GM10248 (cell line): ENCODE measurements at regions not wholly inside any gene's neighbourhood (a gene's known extent, or its start where the extent isn't known, plus 50 kb on each side); places are given as distances from the start of the nearest gene placed in this dataset.

Experiments
- CTCF ChIA-PET: fragments of 300-600 bp; sonication (Branson Sonifier 250); formaldehyde crosslinking; extraction: SDS; loops from one replicate; lab custom pipeline; 2021; ENCODE audit warnings: antibody characterized with exemption; lab: Yijun Ruan, JAX
- POLR2A ChIA-PET: fragments of 350-650 bp; sonication (Branson Sonifier 250); formaldehyde crosslinking; extraction: SDS; loops from one replicate; lab custom pipeline; 2020; ENCODE audit warnings: antibody characterized with exemption; lab: Yijun Ruan, JAX
- DNase-seq: peaks from one replicate; pipeline ENCODE4 v3.0.0; 2012; ENCODE audit errors: extremely low spot score
- TF ChIP-seq, protein P1 (sequence below): IDR thresholded peaks from 2 replicates; pipeline ENCODE4 v1.5.1; 2012; ENCODE audit warnings: mild to moderate bottlenecking, low read depth; ENCODE audit errors: extremely low read depth, missing control alignments, control extremely low read depth

DNA sequence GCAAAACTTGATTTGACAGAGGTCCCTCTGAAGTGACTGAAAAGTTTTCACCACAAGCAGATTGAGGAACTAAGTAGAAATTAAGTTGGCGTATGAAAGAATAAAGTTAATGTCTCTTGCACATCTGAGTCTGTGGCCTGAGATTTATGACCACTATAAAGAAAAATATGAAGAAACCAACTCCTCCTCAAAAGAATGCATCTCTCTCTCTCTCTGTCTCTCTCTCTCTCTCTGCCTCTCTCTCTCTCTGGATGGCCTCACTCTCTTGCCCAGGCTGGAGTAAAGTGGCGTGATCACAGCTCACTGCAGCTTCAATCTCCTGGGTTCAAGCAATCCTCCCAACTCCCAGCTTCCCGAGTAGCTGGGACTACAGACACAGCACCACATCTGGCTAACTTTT lies 55.2 kb downstream of the RPL22L1 start:
- ChIA-PET CTCF (interaction anchor here (2.2 to 7.6 kb wide), 3 partner anchors 13 to 401 kb away, joined by 6 to 224 read pairs (median 49); partner anchors contain the start of gene CLDN11), POLR2A (no interaction called here)
- TF ChIP-seq, protein P1, sequence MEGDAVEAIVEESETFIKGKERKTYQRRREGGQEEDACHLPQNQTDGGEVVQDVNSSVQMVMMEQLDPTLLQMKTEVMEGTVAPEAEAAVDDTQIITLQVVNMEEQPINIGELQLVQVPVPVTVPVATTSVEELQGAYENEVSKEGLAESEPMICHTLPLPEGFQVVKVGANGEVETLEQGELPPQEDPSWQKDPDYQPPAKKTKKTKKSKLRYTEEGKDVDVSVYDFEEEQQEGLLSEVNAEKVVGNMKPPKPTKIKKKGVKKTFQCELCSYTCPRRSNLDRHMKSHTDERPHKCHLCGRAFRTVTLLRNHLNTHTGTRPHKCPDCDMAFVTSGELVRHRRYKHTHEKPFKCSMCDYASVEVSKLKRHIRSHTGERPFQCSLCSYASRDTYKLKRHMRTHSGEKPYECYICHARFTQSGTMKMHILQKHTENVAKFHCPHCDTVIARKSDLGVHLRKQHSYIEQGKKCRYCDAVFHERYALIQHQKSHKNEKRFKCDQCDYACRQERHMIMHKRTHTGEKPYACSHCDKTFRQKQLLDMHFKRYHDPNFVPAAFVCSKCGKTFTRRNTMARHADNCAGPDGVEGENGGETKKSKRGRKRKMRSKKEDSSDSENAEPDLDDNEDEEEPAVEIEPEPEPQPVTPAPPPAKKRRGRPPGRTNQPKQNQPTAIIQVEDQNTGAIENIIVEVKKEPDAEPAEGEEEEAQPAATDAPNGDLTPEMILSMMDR = no peak
- DNase-seq = no peak

DNA sequence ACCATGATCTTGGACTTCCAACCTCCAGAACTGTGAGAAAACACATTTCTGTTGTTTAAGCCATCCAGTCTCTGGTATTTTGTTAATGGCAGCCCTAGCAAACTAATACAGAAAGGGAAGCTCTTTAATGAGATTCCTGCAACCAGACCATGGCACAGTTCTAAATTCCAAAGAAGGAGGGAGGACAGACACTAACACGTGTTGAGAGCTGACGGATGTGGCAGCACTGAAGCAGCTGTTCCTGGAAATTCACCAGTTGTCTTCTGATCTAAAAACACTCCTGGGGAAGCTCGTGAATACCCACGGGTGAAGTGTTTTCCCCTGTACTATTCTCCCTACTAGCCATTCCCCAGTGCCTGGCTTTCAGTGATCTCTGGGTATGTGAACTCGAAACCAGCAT lies 56.7 kb downstream of the RPL22L1 start:
- DNase-seq = no peak
- POLR2A ChIA-PET = no interaction called here
- TF ChIP-seq, protein P1 = no peak
- CTCF ChIA-PET = interaction anchor here (1.0 to 7.6 kb wide), 12 partner anchors 11 to 951 kb away, joined by 3 to 224 read pairs (median 6); partner anchors contain the start of gene CLDN11

DNA sequence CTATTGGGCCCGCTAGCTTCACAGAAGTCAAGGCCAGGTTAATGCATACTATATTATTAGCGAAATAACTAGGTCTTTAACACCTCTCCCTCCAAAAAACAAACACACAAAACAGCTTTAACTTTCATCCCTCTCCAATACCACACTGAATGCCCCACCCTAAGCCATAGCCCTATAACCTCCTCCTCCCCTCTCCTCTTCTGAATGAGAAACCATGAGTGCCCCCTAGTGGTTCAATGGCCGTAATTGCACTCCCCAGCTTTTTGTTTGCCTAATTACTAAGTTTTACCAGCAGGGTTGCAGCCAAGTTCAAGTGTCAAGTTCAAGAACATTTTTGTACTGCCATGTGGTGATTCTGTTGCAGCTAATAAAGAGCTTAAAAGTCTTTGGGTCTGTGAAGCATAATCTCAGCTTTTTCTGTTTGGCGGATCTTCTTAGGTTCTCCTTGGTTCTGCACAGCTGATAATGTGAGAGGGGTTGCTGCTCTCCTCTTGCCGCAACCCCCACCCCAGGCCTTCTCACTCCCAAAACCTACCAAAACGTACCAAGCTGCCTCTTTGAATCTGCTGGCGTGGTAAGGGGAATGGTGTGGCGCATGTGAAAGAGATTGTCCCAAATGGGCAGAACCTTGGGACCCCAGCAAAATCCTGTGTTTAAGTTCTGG lies 57.9 kb downstream of the RPL22L1 start:
- TF ChIP-seq, protein P1 = peak; percentile 93
- peak; percentile 77 for DNase-seq
- ChIA-PET CTCF (interaction anchor here (0.6 to 7.6 kb wide), 60 partner anchors 10 to 1893 kb away, joined by 3 to 224 read pairs (median 4); partner anchors contain the start of gene CLDN11), POLR2A (no interaction called here)

DNA sequence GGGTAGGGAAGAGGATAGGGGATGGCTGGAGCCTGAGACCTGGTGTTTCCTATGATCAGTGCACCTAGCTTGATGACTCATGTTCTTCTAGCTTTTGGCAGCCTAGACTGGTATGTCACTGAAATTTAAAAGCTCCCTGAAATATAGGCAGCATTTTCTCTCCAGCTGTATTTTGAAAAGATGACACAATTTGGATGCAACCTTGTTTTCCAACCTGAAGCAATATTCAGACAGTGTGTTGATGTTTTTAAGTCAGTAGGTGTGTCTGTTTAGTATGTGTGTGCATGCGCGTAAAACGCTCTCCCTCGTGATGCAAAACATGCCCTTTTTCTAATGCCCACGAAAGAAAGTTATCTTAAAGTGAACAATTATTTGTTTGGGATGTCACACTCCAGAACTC lies 58.5 kb downstream of the RPL22L1 start:
- CTCF ChIA-PET = interaction anchor here (0.6 to 7.6 kb wide), 54 partner anchors 10 to 1892 kb away, joined by 3 to 224 read pairs (median 4); partner anchors contain the start of gene CLDN11
- DNase-seq = no peak
- POLR2A ChIA-PET = no interaction called here
- TF ChIP-seq, protein P1 = no peak

DNA sequence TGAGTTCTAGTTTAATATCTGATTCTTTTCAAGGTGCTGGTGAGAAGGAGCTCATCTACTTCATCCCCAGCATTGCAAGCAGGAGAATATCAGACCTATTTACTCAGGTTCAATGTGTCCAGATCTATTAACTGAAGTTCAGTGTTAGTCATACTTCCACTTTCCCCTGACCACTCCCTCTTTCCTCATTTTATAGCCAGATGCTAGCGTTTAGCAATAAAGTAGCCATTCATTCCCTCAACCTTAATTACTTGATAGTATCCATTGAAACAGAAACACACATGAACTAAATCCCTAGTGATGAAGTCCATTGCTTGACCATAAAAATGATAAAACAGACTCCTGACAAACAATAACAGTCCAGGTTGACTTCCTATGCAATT lies 60.0 kb downstream of the RPL22L1 start:
- DNase-seq = no peak
- CTCF ChIA-PET = interaction anchor here (1.0 to 7.6 kb wide), 15 partner anchors 8 to 947 kb away, joined by 3 to 224 read pairs (median 6); partner anchors contain the start of gene CLDN11
- TF ChIP-seq, protein P1 = no peak
- POLR2A ChIA-PET = no interaction called here

DNA sequence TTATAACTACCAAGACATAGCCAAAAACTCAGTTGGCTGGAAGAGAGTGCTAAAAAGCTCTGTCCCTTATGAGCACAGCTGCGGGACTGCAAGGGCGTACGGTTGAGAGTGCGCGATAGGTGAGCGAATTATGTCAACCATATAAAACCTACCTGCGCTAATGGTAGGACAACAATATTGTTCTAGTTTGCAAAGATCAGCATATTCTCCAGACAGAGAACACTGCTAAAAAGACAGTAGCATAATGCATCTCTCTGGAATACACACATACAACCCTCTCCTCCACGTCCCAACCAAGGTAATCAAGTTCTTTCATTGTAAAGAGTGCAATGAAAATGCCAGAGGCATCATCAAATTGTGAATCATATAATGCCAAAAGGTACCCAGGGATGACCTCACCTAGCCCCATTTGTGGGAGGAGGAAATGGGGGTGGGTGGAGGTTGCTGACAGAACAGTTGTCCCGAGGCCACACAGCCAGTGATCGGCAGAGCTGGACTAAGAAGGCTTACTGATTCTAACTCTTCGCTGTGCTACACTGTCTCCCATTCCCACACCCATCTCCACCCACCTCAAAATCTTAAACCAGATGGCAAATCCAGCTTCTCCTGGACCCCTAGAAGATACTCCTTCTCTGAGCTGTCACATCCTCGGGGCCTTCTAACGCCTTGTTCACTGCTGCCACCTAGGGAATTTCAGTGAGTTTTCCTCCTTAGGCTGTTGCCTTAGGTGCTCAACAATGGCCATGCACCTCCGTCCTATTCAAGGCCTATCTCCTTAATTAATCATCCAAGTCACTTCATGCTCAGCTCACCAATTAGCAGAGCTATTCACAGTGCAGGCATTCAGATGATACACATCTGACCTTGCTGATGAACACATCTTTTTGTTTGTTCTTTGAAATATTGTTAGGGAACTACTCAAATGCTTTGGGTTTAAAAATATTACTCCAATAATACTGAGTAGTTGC lies 60.7 kb downstream of the RPL22L1 start:
- POLR2A ChIA-PET = no interaction called here
- CTCF ChIA-PET = interaction anchor here (0.7 to 7.6 kb wide), 17 partner anchors 7 to 947 kb away, joined by 3 to 224 read pairs (median 4); partner anchors contain the start of gene CLDN11
- TF ChIP-seq, protein P1 = peak; percentile 59
- DNase-seq = peak; percentile 24
